Tibial artery (tissue), 4 donors: ENCODE measurements at regions not wholly inside any gene's neighbourhood (a gene's known extent, or its start where the extent isn't known, plus 50 kb on each side); places are given as distances from the start of the nearest gene placed in this dataset.

ENCODE experiments used
- DNase-seq, 2 donors: peaks; one replicate each; pipeline ENCODE4 v3.0.0-alpha.2; 2019
- H3K27ac ChIP-seq, 2 donors: fragments of 200-600 bp; sonication (generic) in 1 of 2; 1 replicate in 1 of 2; 2 replicates in 1 of 2; pipeline ENCODE4 v1.5.1; 2018 to 2019; ENCODE audit warnings: mild to moderate bottlenecking in 1 of 2
- H3K27me3 ChIP-seq, 2 donors: fragments of 200-600 bp; sonication (generic) in 1 of 2; one replicate each; pipeline versions ENCODE4 v1.5.1 to v1.6.0; 2016 to 2019
- H3K36me3 ChIP-seq, 3 donors: fragments of 200-600 bp; sonication (generic) in 2 of 3; one replicate each; pipeline ENCODE4 v1.5.1; 2016 to 2019; ENCODE audit warnings: mild to moderate bottlenecking in 2 of 3
- H3K4me1 ChIP-seq, 4 donors: fragments of 200-600 bp; sonication (generic) in 2 of 4; 1 replicate in 3 of 4; 2 replicates in 1 of 4; pipeline ENCODE4 v1.5.1; 2016 to 2019
- H3K4me3 ChIP-seq, 2 donors: fragments of 200-600 bp; sonication (generic) in 1 of 2; 1 replicate in 1 of 2; 2 replicates in 1 of 2; pipeline ENCODE4 v1.5.1; 2018 to 2019; ENCODE audit warnings: mild to moderate bottlenecking in 2 of 2
- H3K9me3 ChIP-seq, 3 donors: fragments of 200-600 bp; sonication (generic) in 1 of 3; one replicate each; pipeline ENCODE4 v1.5.1; 2016 to 2019
- intact Hi-C: fragments of 100-400 bp; cut with DNase I; formaldehyde crosslinking; loops from one replicate; pipeline ENCODE4 v1.15.0; 2023; ENCODE audit warnings: low total_unique reads
- TF ChIP-seq, protein P1 (sequence below), 2 experiments: fragments of 200-600 bp in 1 of 2; fragments of 450-650 bp in 1 of 2; IDR thresholded peaks; one replicate each; pipeline ENCODE4 v1.5.1; 2017 to 2019; ENCODE audit warnings: antibody characterized with exemption in 2 of 2, mild to moderate bottlenecking in 1 of 2, moderate library complexity in 1 of 2

DNA sequence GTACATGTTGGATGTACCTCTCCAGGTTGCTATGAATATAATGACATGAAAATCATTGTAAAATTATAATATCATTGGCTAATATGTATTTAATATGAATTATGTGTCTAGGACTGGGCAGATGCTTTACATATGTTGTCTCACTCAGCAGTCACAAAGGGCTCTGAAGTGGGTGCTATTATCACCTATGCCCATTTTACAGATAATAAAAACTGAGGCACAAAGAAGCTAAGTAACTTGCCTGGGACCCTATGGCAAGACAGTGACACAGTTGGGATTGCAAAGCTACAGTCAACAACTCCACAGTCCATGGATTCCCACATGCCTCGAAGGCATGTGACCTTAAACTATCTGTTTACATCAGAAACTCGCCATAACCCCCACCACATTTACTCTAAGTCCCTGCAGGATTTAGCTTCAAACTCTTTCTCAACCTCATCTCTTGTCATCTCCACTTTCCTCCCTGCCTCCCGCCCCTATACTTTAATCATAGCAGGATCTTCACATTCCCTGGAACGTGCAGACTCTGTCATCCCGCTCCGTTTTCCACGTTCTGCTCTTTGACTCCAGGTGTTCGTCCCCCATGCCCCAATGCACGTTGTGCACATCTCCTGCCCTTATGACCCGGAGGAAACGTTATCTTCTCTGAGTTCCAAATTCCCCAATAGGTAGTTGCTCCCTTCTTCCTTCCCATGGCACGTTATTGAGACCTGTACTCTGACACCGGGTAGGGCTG lies 143.0 kb upstream of the NRIP1 start:
- Histone ChIP-seq H3K27ac (no peak overlapping the region), H3K4me1 (peaks cover 0 to 6% (median 2%) of the 10 kb centered on the region in 4 donors), H3K9me3 (no peaks in the 10 kb centered on the region), H3K27me3 (no peaks in the 10 kb centered on the region), H3K36me3 (no peaks in the 10 kb centered on the region), H3K4me3 (no peak overlapping the region)
- TF ChIP-seq, protein P1, sequence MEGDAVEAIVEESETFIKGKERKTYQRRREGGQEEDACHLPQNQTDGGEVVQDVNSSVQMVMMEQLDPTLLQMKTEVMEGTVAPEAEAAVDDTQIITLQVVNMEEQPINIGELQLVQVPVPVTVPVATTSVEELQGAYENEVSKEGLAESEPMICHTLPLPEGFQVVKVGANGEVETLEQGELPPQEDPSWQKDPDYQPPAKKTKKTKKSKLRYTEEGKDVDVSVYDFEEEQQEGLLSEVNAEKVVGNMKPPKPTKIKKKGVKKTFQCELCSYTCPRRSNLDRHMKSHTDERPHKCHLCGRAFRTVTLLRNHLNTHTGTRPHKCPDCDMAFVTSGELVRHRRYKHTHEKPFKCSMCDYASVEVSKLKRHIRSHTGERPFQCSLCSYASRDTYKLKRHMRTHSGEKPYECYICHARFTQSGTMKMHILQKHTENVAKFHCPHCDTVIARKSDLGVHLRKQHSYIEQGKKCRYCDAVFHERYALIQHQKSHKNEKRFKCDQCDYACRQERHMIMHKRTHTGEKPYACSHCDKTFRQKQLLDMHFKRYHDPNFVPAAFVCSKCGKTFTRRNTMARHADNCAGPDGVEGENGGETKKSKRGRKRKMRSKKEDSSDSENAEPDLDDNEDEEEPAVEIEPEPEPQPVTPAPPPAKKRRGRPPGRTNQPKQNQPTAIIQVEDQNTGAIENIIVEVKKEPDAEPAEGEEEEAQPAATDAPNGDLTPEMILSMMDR (IDR thresholded peaks at IDR 0.05) = no peak
- intact Hi-C loops = no loop called here
- no peak for DNase-seq

DNA sequence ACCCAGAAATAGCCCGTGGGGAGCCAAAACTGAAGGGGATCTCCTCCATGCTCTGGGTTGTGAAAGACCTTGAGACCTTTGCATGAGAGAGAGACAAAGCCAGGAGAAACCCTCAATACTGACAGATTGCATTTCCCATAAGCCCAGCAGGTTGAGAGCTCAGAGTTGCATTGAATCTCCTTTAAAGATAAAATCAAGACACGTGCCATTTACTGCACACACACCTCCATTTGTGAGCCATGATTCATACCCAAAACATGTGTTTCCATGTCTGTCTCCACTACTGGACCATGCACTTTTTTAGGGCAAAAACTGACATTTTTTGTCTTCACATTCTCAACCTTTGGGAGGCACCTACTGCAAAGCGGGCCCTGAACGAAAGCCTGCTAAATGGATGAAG lies 144.0 kb upstream of the NRIP1 start:
- no peaks in the 10 kb centered on the region for H3K9me3 ChIP-seq
- no peak overlapping the region for H3K4me3 ChIP-seq
- H3K36me3 ChIP-seq = no peaks in the 10 kb centered on the region
- peaks cover 0 to 6% (median 2%) of the 10 kb centered on the region in 4 donors for H3K4me1 ChIP-seq
- TF ChIP-seq, protein P1 (IDR thresholded peaks at IDR 0.05) = no peak
- H3K27me3 ChIP-seq = no peaks in the 10 kb centered on the region
- no peak for DNase-seq
- no peak overlapping the region for H3K27ac ChIP-seq
- intact Hi-C loops = no loop called here

DNA sequence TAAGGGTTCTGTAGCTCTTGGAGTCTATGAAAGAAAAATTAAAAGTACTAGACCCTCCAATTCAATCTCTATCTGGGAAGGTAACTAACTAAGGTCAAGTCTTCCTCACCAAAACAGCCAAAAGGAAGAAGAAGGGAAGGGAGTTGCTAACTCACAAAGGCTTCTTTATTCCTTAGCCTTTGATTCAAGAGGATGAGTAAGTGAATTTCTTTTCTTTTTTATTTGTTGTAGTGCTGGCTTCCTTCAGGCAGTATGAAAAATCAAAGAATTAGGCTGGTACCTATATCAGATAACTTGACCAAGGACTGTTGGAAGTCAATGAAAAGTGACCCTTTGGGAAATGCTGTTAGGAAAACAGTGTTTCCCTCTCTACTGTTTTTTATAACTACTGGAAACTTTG lies 144.4 kb upstream of the NRIP1 start:
- TF ChIP-seq, protein P1 (IDR thresholded peaks at IDR 0.05) = no peak
- no peak overlapping the region for H3K27ac ChIP-seq
- no peak for DNase-seq
- no peaks in the 10 kb centered on the region for H3K9me3 ChIP-seq
- H3K4me3 ChIP-seq = no peak overlapping the region
- peaks cover 0 to 4% (median under 1%) of the 10 kb centered on the region in 4 donors for H3K4me1 ChIP-seq
- H3K27me3 ChIP-seq = no peaks in the 10 kb centered on the region
- intact Hi-C loops = no loop called here
- no peaks in the 10 kb centered on the region for H3K36me3 ChIP-seq

DNA sequence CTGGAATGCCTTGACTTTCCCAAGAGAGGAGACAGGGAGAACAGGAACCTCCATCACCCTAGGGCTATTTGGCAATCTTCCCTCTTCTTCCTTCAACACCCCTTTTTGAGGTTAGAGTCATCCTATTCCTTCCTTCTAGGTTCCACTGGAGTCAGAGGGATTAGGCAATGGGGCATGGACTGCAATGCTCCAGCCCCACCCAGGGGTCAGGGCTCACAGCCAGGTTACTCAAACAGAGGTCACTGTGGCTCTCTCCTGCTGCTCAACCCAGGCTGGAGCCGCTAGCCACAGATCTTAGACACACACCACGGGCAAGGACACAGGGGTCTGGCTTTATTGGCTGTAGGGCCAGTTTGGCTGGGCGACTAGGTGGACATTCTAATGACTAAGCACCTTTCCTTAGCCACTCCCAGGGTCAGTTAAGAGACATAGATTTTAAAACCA lies 145.5 kb upstream of the NRIP1 start:
- Histone ChIP-seq H3K4me3 (no peak overlapping the region), H3K9me3 (no peaks in the 10 kb centered on the region), H3K36me3 (no peaks in the 10 kb centered on the region), H3K27me3 (no peaks in the 10 kb centered on the region), H3K27ac (no peak overlapping the region), H3K4me1 (no peaks in the 10 kb centered on the region)
- DNase-seq = peak in 1 of 2 donors; percentile 79
- TF ChIP-seq, protein P1 (IDR thresholded peaks at IDR 0.05) = no peak
- intact Hi-C loops = no loop called here

DNA sequence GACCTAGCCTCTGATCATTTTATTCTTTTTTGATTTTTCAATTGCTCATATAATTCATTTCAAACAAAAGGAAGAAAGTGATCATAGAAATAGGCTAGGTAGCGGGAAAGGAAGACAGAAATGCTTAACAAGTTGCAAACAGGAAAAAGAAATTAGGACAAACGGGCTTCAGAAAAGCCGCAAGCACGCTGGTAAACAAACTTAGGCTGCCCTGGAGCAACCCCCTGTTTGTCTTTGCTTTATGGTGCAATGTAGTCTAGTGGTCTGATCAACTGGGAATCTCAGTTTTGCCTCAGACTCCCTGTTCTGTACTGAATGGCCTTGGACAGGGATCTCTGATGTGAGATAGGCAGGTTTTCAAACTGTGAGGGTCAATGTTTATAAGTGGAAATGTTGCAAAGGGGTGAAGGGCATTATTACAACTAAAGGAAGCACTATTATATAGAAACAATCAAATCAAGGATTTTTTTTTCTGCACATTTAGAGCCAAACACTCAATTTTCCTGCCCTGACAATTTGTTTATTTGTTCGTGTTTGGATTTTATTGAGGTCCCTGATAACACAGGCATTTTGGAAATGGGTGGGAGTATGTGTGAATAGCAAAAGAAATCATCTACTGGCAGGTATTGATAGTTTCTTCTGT lies 146.8 kb upstream of the NRIP1 start:
- no peak for DNase-seq
- intact Hi-C loops = no loop called here

More for the DNA sequence above, 146.8 kb upstream of the NRIP1 start:
- Histone ChIP-seq H3K36me3 (no peaks in the 10 kb centered on the region), H3K9me3 (no peaks in the 10 kb centered on the region), H3K27me3 (no peaks in the 10 kb centered on the region), H3K27ac (no peak overlapping the region), H3K4me1 (no peaks in the 10 kb centered on the region), H3K4me3 (no peak overlapping the region)
- TF ChIP-seq, protein P1 (IDR thresholded peaks at IDR 0.05) = no peak
